T-helper 22 cell (primary cell): ENCODE measurements at regions not wholly inside any gene's neighbourhood (a gene's known extent, or its start where the extent isn't known, plus 50 kb on each side); places are given as distances from the start of the nearest gene placed in this dataset.
"Not testable (repeated sequence)": the region's sequence is repeated elsewhere in the genome, so short reads cannot be mapped to it uniquely, and the experiment has no call there.

Experiments
- DNase-seq: peaks from one replicate; pipeline ENCODE4 v3.0.0-alpha.2; 2020; ENCODE audit warnings: low read depth

DNA sequence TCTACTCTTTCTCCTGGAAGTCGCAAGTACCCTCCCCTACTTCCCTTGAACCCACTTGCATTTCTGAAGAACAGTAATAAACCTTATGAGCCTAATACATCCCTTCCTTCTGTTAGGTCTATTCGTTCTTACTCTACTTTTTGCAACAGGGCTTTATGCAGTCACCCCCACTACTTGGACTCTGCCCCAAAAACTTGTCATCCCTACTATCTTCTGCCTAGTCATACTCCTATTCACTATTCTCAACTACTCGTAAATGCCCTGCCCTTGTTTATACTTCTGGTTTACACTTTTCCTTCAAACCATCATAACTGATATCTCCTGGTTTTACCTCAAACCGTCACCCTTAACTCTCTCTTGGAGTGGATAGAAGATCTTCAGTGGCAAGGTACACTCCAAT, 55.2 kb upstream of the SLIT2 start:
- no peak for DNase-seq

DNA sequence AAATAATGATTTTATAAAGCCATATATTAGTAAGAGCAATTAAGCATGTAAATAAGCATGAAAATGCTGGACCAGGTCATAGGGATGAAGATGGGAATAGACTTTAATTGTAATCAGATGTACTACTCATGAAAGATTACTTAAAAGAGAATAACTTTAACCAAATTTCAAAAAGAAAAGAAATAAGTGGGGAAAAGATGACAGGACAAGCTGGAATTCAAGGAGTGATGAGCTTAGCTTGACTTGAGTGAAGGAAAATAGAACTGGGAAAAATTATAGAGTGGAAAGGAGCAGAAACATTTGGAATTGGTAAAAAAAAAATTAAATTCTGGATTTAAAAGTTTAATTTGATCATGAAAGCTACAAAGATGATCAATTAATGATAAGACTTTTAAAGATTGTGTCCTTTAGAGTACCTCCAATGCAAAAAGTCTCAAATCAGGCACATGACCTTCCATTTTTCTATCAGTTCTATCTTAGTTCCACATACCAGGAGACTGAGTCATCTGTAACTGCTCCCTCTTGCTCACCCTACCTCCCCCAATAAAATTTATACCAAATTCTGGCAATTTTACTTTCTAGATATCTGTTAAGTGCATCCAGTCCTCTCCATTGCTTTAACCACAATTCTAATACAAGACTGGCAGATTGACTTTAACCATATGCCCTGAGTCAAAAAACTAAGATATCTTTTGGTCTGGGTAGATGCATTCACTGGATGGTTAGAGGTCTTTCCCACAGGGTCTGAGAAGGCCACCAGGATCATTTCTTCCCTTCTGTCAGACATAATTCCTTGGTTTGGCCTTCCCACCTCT, 56.4 kb upstream of the SLIT2 start:
- no peak for DNase-seq

DNA sequence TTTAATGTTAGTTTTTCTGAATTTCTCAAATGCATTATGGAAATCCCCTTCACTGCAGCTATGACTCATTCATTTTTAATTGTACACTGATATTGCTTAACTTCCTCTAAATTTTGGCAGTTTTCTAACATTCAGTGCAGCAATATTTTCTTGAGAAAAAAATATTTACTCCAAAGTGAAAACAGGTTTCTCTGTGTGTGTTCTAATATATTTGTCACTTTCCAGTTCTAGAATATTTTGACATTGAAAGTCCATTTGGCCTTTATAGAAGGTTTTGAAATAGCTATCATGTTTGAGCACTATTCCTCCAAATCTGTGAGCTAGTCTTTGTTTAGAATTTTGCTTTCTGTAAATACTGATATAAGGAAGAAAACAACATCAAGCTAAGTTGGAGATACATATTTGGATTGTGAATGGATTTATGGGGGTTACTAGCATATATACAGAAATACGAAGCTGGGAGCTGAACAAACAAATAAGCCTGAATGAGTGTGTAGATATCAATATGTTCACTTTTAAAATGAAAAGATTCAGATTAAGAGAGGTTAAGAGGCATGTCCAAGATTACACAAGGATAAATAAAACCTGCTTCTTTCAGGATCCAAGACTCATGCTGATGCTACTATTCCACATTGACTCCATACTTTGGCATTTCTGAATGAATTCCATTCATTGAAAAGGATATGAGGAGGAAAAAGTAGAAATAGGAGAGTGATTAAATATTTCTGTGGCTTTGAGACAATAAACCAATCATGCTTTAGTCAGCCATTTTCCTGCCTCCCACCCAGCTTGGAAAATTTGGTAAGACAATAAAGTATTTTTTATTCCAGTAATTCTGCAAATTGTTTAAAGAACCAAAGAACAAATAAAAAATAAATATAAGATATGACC, 57.3 kb upstream of the SLIT2 start:
- DNase-seq = no peak

DNA sequence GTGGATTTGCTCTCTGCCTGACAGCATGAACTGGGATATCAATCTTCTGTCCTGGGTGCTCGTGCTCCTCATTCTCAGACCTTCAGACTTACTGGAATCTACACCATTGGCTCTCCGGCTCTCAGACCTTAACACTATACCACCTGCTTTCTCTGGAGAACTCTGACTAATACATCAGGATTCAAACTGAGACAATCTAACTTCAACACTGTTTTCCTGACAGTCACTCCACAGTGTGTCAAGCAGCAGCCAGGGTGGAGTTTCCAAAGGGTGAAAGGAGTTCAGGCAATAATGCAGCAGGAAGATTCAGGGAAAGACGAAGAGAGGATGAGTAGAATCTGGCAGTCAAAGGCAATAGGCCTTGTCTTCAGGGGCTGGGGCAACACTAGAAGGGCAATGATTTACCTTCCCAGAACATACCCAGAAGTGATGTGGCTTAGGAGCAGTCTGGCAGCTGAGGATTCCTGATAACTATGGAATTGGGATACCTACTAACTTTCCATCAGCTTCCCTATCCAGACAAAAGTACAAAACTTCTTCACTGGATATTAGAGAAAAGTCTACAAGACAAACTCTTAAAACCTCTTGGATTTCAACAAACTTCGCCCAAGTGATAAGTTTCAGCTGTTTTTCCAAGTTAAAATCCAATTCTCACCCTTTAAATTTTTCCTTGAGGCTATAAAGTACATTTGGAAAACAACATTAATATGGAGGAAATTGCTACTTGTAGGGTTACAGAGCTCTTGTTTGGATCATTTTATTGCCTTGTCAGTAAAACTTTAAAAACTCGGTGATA, 58.4 kb upstream of the SLIT2 start:
- DNase-seq = no peak

DNA sequence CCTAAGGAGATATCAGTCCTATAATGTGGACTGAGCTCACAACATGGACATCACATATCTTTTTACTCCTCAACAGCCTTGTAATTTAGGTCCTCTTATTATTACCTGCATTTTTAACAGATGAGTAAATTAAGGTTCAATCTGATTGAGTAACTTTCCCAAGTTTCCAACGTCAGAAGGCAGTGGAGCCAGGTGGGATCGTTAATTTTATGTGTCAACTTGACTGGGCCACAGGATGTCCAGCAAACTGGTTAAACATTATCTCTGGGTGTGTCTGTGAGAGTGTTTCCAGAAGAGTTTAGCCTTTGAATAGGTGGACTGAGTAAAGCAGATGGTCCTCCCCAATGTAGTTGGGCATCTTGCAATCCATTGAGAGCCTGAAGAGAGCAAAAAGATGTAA, 59.0 kb upstream of the SLIT2 start:
- DNase-seq = no peak

DNA sequence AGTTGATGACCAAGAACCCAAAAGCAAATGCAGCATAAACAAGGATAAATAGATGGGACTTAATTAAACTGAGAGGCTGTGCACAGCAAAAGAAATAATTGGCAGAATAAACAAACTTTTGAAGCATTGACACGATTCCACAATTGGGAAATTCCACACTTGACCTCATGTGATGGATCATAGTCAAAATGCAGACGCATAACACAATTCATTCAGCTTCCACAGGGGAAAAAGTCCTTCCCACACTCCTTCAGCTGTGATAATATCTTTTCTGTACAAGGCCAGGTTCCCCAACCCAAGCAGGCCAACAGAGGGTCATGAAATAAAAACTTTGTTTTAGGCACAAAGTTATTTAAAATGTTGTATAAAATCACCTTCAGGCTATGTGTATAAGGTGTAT, 66.6 kb upstream of the SLIT2 start:
- DNase-seq = no peak

DNA sequence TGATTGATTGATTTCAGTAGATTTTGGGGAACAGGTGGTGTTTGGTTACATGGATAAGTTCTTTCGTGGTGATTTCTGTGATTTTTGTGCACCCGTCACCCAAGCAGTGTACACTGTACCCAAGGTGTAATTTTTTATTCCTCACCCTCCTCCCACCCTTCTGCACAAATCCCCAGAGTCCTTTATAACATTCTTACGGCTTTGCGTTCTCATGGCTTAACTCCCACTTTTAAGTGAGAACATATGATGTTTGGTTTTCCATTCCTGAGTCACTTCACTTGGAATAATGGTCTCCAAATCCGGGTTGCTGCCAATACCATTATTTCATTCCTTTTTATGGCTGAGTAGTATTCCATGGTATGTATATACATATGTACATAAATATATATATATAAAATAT, 68.6 kb upstream of the SLIT2 start:
- not testable (repeated sequence) for DNase-seq

DNA sequence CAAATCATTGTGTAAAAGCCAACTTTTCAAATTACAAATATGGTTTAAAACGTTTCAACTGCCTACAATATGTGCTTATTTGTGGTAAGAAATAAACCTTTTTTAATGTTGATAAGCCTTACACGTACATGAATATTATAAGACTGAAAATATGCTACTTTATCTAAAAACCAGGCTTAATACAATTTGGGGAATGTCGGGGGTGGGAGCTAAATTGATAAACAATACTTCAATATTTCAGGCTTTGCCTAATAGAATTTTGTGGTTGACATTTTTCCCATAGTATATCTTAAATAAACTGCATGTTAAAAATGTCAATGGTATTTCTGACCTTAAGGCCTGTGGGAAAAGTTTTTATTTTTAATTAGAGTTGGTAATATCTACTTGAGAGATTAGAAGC, 69.8 kb upstream of the SLIT2 start:
- no peak for DNase-seq

DNA sequence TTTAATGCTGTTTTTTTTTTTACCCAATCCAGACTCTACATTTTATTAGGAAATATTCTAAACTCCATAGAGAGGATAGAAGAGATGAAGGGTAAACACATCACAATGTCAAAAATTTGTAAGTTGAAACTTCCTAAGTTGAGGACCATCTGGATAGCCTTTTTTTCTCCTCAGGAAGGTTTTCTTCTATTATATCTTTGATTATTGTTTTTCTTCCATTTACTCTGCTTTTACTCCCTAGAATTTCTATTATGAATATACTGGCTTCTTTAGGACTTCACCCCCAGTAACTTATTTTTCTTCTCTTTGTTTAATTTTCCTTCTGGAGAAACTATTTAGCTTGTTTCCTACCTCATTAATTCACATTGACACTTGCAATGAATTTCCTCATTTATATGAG, 71.2 kb upstream of the SLIT2 start:
- DNase-seq = no peak

DNA sequence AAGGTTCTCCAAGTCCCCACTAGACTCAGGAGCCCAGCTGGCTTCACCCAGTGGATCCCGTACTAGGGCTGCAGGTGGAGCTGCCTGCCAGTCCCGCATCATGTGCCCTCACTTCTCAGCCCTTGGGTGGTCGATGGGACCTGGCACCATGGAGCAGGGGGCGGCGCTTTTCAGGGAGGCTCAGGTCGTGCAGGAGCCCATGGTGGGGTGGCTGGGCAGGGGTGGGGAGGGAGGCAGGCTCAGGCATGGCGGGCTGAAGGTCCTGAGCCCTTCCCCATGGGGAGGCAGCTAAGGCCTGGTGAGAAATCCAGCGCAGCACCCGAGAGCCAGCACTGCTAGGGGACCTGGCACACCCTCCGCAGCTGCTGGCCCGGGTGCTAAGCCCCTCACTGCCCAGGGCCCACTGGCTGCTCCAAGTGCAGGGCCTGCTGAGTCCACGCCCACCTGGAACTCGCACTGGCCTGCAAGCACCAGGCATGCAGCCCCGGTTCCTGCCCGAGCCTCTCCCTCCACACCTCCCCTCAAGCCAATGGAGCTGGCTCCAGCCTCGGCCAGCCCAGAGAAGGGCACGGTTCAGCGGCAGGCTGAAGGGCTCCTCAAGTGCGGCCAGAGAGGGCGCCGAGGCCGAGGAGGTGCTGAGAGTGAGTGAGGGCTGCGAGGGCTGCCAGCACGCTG, 72.7 kb upstream of the SLIT2 start:
- DNase-seq = no peak

DNA sequence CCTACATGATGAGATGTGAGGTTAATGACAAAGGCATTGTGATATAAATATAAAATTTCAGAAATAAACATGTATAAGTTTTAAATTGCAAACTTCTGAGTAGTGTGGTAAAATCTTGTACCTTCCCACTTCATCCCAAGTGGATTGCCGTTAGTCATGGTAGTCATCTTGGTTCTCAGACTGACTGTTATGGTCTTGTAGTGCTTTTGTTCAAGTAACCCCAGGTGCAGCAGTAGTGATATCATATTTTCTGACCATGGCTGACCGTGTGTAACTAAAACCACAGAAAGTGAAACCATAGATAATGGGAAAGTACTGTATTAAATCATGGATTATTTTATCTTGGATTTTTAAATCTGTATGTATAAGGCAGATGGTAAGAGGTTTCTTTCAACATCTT, 74.8 kb upstream of the SLIT2 start:
- DNase-seq = no peak

DNA sequence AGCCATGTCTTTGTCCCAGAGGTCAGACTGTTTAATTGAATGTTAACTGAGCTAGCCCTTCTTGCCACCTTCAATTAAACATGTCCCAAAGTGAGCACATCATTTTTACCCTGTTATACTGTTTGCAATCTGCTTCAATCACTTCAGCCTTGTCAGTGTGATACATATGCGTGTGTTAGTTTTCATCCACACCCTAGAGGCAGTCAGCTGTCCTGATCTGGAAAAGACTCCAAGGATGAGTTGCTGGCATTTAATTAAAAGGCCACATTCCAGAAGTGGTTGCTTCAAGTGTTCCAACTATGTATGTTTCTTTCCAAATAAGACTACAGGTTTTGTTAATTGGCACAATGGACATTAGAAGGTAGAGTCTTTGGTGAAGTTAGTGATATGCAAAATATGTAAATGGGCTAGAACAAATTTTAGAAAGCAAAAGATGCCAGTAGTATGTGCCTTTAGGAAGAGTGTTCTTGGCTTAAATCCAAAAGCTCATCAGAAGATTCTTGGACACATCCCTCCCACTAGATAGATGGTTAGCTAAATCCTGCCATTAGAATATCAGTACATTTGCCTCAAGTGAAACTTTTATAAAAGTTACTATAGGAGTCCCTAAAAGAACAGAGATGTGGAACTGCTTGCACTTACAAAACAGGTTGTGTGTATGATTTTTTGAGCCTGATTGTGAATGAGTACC, 79.5 kb upstream of the SLIT2 start:
- no peak for DNase-seq

DNA sequence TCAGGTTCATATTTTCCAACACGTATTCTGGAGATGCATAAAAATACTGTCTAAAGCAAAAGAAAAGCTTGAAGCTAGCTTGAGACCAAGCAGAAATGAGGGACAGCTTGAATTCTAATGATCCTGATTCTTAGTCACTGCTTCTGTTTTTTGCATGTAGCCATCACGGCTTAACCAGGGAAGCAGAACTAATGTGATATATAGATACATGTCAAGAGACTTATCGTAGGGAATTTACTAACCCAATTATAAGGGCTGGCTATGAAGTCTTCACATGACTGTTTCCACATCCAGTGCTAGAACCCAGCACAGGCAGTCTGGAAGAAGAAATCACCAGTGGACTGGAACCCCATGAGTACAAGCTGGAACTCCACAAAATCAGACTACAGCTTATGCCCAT, 85.2 kb upstream of the SLIT2 start:
- DNase-seq = no peak

DNA sequence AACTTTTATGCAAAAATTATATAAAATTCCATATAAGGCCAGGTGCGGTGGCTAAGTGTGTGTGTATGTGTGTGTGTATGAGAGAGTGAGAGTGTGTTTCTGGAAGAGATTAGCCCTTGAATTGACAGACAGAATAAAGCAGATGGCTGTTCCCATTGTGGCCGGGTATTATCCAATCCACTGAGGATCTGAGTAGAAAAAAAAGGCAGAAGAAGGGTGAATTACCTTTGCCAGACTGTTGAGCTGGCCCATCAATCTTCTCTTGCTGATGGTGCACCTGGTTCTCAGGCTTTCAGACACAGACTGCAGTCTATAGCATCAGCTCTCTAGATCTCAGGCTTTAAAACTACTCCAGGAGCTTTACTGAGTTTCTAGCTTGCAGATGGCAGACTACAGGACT, 92.2 kb upstream of the SLIT2 start:
- no peak for DNase-seq

DNA sequence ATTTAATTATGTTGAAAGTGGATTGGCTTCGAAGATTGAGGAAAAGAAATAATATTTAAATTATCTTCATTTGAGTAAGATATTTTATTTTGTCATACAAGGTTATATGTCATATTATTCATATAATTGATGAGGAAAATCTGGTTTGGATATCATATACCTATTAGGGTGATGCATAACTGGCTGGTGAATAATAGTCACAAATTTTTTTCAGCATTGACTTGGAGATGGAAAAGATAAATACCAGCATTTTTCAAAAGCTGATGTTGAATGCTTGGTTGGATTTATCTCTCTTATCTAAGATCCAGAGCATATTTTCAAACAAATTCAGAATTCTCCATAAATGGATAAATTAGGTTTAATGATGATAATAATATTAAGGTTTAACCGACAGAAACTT, 93.5 kb upstream of the SLIT2 start:
- DNase-seq = no peak

DNA sequence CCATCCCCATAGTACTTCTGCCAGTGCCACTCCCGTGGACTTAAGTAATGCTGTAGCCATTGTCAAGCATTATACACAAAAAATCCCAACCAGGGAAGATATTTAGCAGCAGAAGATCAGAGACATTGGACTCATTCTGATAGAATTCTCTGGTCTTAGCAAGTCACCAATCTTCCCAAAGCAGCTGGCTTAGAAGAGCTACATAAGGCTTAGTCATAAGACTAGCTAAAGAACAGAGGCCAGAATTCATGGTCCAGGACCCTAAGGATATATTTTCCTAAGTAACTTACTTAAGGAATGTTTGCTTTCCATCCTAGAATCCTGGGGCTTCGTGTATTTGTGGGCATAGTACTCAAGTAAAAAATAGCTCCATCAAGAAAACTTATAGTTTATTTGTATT, 100.3 kb upstream of the SLIT2 start:
- DNase-seq = no peak

DNA sequence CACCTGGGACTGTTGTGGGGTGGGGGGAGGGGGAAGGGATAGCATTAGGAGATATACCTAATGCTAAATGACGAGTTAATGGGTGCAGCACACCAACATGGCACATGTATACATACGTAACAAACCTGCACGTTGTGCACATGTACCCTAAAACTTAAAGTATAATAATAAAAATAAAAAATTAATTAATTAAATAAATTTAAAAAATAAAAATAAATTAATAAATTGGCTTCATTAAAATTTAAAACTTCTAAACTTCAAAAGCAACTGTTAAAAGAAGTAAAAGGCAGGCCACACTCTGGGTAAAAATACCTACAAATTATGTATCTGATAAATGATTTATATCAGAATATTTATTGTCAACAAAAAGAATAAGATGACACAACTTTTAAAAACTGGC, 102.6 kb upstream of the SLIT2 start:
- not testable (repeated sequence) for DNase-seq

DNA sequence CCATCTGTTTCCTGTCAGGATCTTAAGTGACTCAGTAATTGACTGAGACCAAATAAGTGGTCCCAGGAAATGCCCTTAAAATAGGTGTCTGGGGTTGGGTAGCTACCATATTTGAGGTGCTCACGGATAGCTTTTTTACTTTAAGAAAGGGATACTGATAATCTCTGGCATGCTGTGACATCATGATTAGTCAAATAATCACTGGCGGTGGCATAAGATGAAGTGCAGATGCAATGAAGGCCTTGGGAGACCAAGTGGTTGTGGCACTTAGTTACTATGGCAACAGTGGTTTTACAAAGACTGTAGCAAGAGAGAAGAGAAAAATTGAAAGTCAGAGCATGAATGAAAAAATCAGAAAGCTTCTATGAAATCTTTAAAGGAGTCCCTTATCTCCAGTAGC, 114.5 kb upstream of the SLIT2 start:
- DNase-seq = no peak

DNA sequence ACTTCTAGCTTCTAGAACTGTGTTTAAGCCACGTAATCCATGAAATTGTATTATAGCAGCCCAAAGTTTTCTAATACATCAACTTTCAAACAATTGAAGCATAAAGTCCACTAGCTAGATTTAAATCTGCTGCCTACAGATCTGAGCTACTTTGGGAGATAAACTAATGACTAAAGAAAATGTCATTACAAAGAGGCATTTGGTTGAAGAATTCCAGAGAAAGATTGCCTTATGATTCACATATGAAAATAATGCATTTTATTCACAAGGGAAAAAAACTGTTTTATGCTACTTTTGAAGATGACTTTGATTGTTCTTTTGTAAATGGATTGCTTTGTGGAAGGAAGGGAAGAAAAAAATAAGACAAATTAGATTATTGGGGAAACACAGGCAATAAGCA, 124.1 kb upstream of the SLIT2 start:
- no peak for DNase-seq

DNA sequence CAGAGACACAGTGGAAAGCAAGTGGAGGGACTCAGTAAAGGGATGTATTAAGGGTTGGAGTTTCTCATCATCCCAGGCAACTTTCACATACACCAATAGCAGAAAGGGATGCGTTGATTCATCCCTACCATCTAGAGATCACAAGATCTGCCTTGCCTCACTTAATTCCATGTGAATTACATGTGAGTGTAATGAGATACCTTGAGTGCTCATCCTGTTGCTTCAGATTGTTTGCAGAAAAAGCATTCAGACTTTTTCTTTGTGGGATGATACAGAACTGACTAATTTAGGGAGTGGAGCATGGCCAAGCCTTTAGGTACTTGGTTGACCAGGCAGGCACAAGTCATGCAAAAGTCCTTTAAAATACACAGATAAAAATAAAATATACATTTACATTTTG, 124.8 kb upstream of the SLIT2 start:
- DNase-seq = no peak

DNA sequence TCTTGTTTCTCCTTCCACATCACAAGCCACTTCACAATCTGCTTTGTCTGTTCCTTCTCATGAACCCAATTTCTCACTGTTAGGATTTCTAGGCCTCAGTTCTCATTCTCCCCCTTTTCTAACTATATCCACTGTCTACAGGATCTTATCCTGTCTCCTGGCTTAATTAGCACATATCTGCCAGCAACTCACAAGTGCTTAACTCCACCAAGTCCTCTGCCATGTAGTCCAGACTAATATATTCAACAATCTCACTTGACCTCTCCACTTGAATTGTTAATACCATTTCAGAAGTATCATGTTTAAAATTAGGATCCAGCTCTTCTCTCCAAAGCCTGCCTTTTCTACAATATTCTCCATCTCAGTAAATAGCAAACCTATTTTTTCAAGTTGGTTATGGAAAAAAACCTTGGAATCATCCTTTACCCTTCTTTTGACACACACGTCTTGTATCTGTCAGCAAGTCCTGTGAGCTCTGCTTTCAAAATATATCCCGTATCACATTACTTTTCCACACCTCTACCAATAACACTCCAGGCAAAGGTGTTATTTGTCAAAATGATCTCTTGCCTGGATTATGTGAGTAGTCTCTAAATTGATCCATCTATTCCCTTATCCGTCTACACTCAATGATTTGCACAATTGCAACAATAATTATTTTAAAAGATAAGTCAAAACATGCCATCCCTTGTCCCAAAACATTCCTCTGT, 127.2 kb upstream of the SLIT2 start:
- no peak for DNase-seq
